ENCODE measurements at regions not wholly inside any gene's neighbourhood (a gene's known extent, or its start where the extent isn't known, plus 50 kb on each side); places are given as distances from the start of the nearest gene placed in this dataset.

GRCh38 chr6:27112974-27113373, 134.5 kb upstream of the PRSS16 start:
- TF ChIP-seq CTCF (IDR thresholded peaks at IDR 0.05) (no peak), TEAD4 (IDR thresholded peaks at IDR 0.05; ENCODE audit: borderline replicate concordance, insufficient read depth) (no peak), JUND (IDR thresholded peaks at IDR 0.05) (no peak)
